HG02884 (cell line): ENCODE measurements at regions not wholly inside any gene's neighbourhood (a gene's known extent, or its start where the extent isn't known, plus 50 kb on each side); places are given as distances from the start of the nearest gene placed in this dataset.

Experiments
- ATAC-seq: cut with Tn5 transposase; IDR thresholded peaks from one replicate; pipeline ENCODE4 v1.9.1; 2021; ENCODE audit warnings: mild to moderate bottlenecking, moderate library complexity; ENCODE audit not compliant: unreplicated experiment

GRCh38 chr21:20652846-20653245 is 345.4 kb upstream of the NCAM2 start:
- ATAC-seq: no peak

- ATAC-seq: no peak
Measured at GRCh38 chr21:20661246-20661645, 337.0 kb upstream of the NCAM2 start.

GRCh38 chr21:20661745-20662422 is 336.3 kb upstream of the NCAM2 start:
- ATAC-seq: no peak

- no peak for ATAC-seq
Measured at GRCh38 chr21:20662514-20662913, 335.7 kb upstream of the NCAM2 start.

- ATAC-seq: no peak
Measured at GRCh38 chr21:20667931-20668330, 330.3 kb upstream of the NCAM2 start.

- ATAC-seq: no peak
Measured at GRCh38 chr21:20685475-20685874, 312.7 kb upstream of the NCAM2 start.

- ATAC-seq: no peak
Measured at GRCh38 chr21:20698585-20698984, 299.6 kb upstream of the NCAM2 start.

- no peak for ATAC-seq
Measured at GRCh38 chr21:20701235-20701634, 297.0 kb upstream of the NCAM2 start.

- ATAC-seq: no peak
Measured at GRCh38 chr21:20703112-20703767, 295.0 kb upstream of the NCAM2 start.

- no peak for ATAC-seq
Measured at GRCh38 chr21:20720623-20721022, 277.6 kb upstream of the NCAM2 start.

GRCh38 chr21:20721151-20721550 is 277.1 kb upstream of the NCAM2 start:
- no peak for ATAC-seq

GRCh38 chr21:20728691-20729090 is 269.5 kb upstream of the NCAM2 start:
- ATAC-seq: no peak

- ATAC-seq: no peak
Measured at GRCh38 chr21:20729376-20729775, 268.8 kb upstream of the NCAM2 start.

GRCh38 chr21:20730441-20730840 is 267.8 kb upstream of the NCAM2 start:
- no peak for ATAC-seq

- ATAC-seq: no peak
Measured at GRCh38 chr21:20735257-20735656, 263.0 kb upstream of the NCAM2 start.

GRCh38 chr21:20737227-20737913 is 260.8 kb upstream of the NCAM2 start:
- ATAC-seq: no peak

GRCh38 chr21:20739421-20739820 is 258.8 kb upstream of the NCAM2 start:
- ATAC-seq: no peak

- ATAC-seq: no peak
Measured at GRCh38 chr21:20741445-20741844, 256.8 kb upstream of the NCAM2 start.

GRCh38 chr21:20760221-20760620 is 238.0 kb upstream of the NCAM2 start:
- no peak for ATAC-seq

- no peak for ATAC-seq
Measured at GRCh38 chr21:20774737-20775136, 223.5 kb upstream of the NCAM2 start.

GRCh38 chr21:20779321-20779720 is 218.9 kb upstream of the NCAM2 start:
- ATAC-seq: no peak

- no peak for ATAC-seq
Measured at GRCh38 chr21:20783611-20784010, 214.6 kb upstream of the NCAM2 start.
